H1 (cell line): ENCODE measurements at regions not wholly inside any gene's neighbourhood (a gene's known extent, or its start where the extent isn't known, plus 50 kb on each side); places are given as distances from the start of the nearest gene placed in this dataset.

Experiments used
- CTCF ChIA-PET: fragments of 300-600 bp; sonication (Branson Sonifier 250); formaldehyde crosslinking; loops from one replicate; lab custom pipeline; 2021; ENCODE audit not compliant: partially characterized antibody; lab: Charles Lee
- POLR2A ChIA-PET: fragments of 300-600 bp; sonication (Branson Sonifier 250); formaldehyde crosslinking; loops from one replicate; lab custom pipeline; 2021; ENCODE audit warnings: inconsistent platforms; ENCODE audit not compliant: partially characterized antibody; lab: Charles Lee
- DNase-seq, 2 experiments: peaks; one replicate each; pipeline versions ENCODE4 v3.0.0 to v3.0.0-alpha.2; 2010 to 2022; ENCODE audit warnings: low spot score in 2 of 2, low read depth in 1 of 2, mixed read lengths in 1 of 2
- FAIRE-seq: peaks from 2 replicates; lab custom pipeline; 2011; peaks lifted over from hg19 to GRCh38; lab: Jason Lieb, UNC
- H2AFZ ChIP-seq: 2 replicates; pipeline ENCODE4 v1.8.1; 2012; ENCODE audit warnings: low read length, inconsistent platforms
- H2AK5ac ChIP-seq: 2 replicates; pipeline ENCODE4 v1.6.1; 2013; ENCODE audit warnings: low read depth, low read length
- H2BK120ac ChIP-seq: replicated peaks from 2 replicates; pipeline ENCODE3; 2013; ENCODE audit warnings: low read depth, low read length, inconsistent platforms
- H2BK12ac ChIP-seq: 2 replicates; pipeline ENCODE4 v1.6.1; 2013; ENCODE audit warnings: low read depth, low read length
- H2BK15ac ChIP-seq: 2 replicates; pipeline ENCODE4 v1.6.1; 2013; ENCODE audit warnings: low read length
- H2BK20ac ChIP-seq: 2 replicates; pipeline ENCODE4 v1.6.1; 2013; ENCODE audit warnings: low read length
- H2BK5ac ChIP-seq: 2 replicates; pipeline ENCODE4 v1.6.1; 2013; ENCODE audit warnings: low read depth, low read length
- H3K14ac ChIP-seq: 2 replicates; pipeline ENCODE4 v1.6.1; 2013; ENCODE audit warnings: inconsistent platforms; ENCODE audit not compliant: insufficient read length
- H3K18ac ChIP-seq: 2 replicates; pipeline ENCODE4 v1.6.1; 2013; ENCODE audit warnings: low read length; ENCODE audit errors: extremely low read depth
- H3K23ac ChIP-seq: 2 replicates; pipeline ENCODE4 v1.6.1; 2013; ENCODE audit warnings: inconsistent platforms; ENCODE audit not compliant: insufficient read length
- H3K23me2 ChIP-seq: 2 replicates; pipeline ENCODE4 v1.6.1; 2013; ENCODE audit warnings: low read depth, low read length
- H3K27ac ChIP-seq: 2 replicates; pipeline ENCODE4 v1.6.1; 2011; ENCODE audit warnings: low read depth, low read length, inconsistent platforms
- H3K27me3 ChIP-seq, 4 experiments: replicated peaks in 1 of 4; 1 replicate in 1 of 4; 2 replicates in 3 of 4; pipeline versions ENCODE4 v1.6.1 to v1.8.1; 2011 to 2013; ENCODE audit warnings: low read length in 3 of 4, mild to moderate bottlenecking in 3 of 4, inconsistent platforms in 2 of 4, mixed read lengths in 2 of 4, moderate library complexity in 1 of 4; ENCODE audit not compliant: control insufficient read depth in 3 of 4, insufficient read depth in 3 of 4; ENCODE audit errors: extremely low read depth in 1 of 4
- H3K36me3 ChIP-seq, 4 experiments: 2 replicates each; pipeline versions ENCODE4 v1.6.1 to v1.8.1; 2011 to 2013; ENCODE audit warnings: mild to moderate bottlenecking in 4 of 4, low read length in 3 of 4, moderate library complexity in 2 of 4, control low read depth in 1 of 4, inconsistent platforms in 1 of 4; ENCODE audit not compliant: insufficient read depth in 4 of 4, control insufficient read depth in 2 of 4
- H3K4ac ChIP-seq: replicated peaks from 2 replicates; pipeline ENCODE3; 2013; ENCODE audit warnings: low read length, low read depth, mixed read lengths, inconsistent platforms; ENCODE audit not compliant: insufficient read length
- H3K4me1 ChIP-seq, 4 experiments: replicated peaks in 1 of 4; 1 replicate in 1 of 4; 2 replicates in 3 of 4; pipeline versions ENCODE4 v1.6.1 to v1.8.1; 2011 to 2013; ENCODE audit warnings: low read length in 3 of 4, inconsistent platforms in 2 of 4, mixed read lengths in 1 of 4; ENCODE audit not compliant: insufficient read depth in 4 of 4, control insufficient read depth in 3 of 4
- H3K4me2 ChIP-seq, 2 experiments: 2 replicates each; pipeline versions ENCODE4 v1.6.1 to v1.8.1; 2011 to 2013; ENCODE audit warnings: low read depth in 2 of 2, low read length in 2 of 2, control low read depth in 1 of 2, inconsistent platforms in 1 of 2, mild to moderate bottlenecking in 1 of 2; ENCODE audit not compliant: insufficient read depth in 1 of 2
- H3K4me3 ChIP-seq, 4 experiments: fragments of 200-600, 300-600 bp in 1 of 4; sonication (generic), shearing (Covaris generic), sonication (Bioruptor Twin) in 1 of 4; 2 replicates each; pipeline versions ENCODE4 v1.5.1 to v1.8.1; 2011 to 2016; ENCODE audit warnings: low read length in 4 of 4, low read depth in 3 of 4, control low read depth in 2 of 4, inconsistent platforms in 2 of 4, mild to moderate bottlenecking in 2 of 4, mixed read lengths in 1 of 4, moderate library complexity in 1 of 4; ENCODE audit not compliant: insufficient read depth in 2 of 4; ENCODE audit errors: extremely low read depth in 1 of 4
- H3K56ac ChIP-seq: replicated peaks from 2 replicates; pipeline ENCODE3; 2013; ENCODE audit warnings: low read depth, mild to moderate bottlenecking, mixed read lengths, low read length, inconsistent platforms; ENCODE audit not compliant: insufficient read length
- H3K79me1 ChIP-seq: 2 replicates; pipeline ENCODE4 v1.6.1; 2013; ENCODE audit warnings: low read depth, low read length, control low read depth
- H3K79me2 ChIP-seq, 2 experiments: 2 replicates each; pipeline versions ENCODE4 v1.6.1 to v1.8.1; 2012 to 2013; ENCODE audit warnings: low read length in 2 of 2, mild to moderate bottlenecking in 2 of 2, inconsistent platforms in 1 of 2; ENCODE audit not compliant: insufficient read depth in 2 of 2, control insufficient read depth in 1 of 2
- H3K9ac ChIP-seq, 4 experiments: replicated peaks in 1 of 4; 1 replicate in 1 of 4; 2 replicates in 3 of 4; pipeline versions ENCODE4 v1.6.1 to v1.8.1; 2011 to 2013; ENCODE audit warnings: low read depth in 3 of 4, low read length in 3 of 4, control low read depth in 2 of 4, mild to moderate bottlenecking in 2 of 4, moderate library complexity in 2 of 4, inconsistent platforms in 1 of 4; ENCODE audit errors: extremely low read depth in 1 of 4
- H3K9me3 ChIP-seq, 2 experiments: 2 replicates each; pipeline versions ENCODE4 v1.6.1 to v1.8.1; 2012 to 2013; ENCODE audit warnings: mild to moderate bottlenecking in 2 of 2, moderate library complexity in 2 of 2, control low read depth in 1 of 2, inconsistent platforms in 1 of 2, low read depth in 1 of 2, low read length in 1 of 2, mixed read lengths in 1 of 2; ENCODE audit not compliant: insufficient read depth in 2 of 2
- H4K20me1 ChIP-seq, 2 experiments: replicated peaks in 1 of 2; 2 replicates each; pipeline versions ENCODE3 to v1.8.1; 2011 to 2013; ENCODE audit warnings: inconsistent platforms in 2 of 2, low read length in 2 of 2, mild to moderate bottlenecking in 1 of 2; ENCODE audit not compliant: insufficient read depth in 2 of 2, control insufficient read depth in 1 of 2
- H4K5ac ChIP-seq: 2 replicates; pipeline ENCODE4 v1.6.1; 2013; ENCODE audit warnings: low read length, low read depth, mixed read lengths, inconsistent platforms; ENCODE audit not compliant: insufficient read length
- H4K8ac ChIP-seq: 2 replicates; pipeline ENCODE4 v1.8.0; 2013; ENCODE audit warnings: mild to moderate bottlenecking, moderate library complexity, low read length, inconsistent platforms; ENCODE audit not compliant: insufficient read depth; ENCODE audit errors: extremely low read depth
- H4K91ac ChIP-seq: replicated peaks from 2 replicates; pipeline ENCODE3; 2013; ENCODE audit warnings: low read length, mixed read lengths, inconsistent platforms; ENCODE audit not compliant: insufficient read length
- BCL11A ChIP-seq, 2 experiments: IDR thresholded peaks; one replicate each; pipeline ENCODE4 v1.6.1; 2011; ENCODE audit warnings: low read depth in 2 of 2, low read length in 2 of 2, mild to moderate bottlenecking in 2 of 2
- CBX5 ChIP-seq: fragments of 300-800, 300-1000 bp; sonication (generic); IDR thresholded peaks from 2 replicates; pipeline ENCODE4 v1.7.1; 2016; ENCODE audit warnings: antibody characterized with exemption, low read length, low read depth
- CEBPB ChIP-seq: IDR thresholded peaks from 2 replicates; pipeline ENCODE4 v1.6.1; 2012; ENCODE audit warnings: low read depth, low read length
- CHD2 ChIP-seq: IDR thresholded peaks from 2 replicates; pipeline ENCODE4 v1.6.1; 2012; ENCODE audit warnings: low read length, improper control_type of control experiment
- FOSL1 ChIP-seq: IDR thresholded peaks from 2 replicates; pipeline ENCODE4 v1.6.1; 2011; ENCODE audit warnings: mild to moderate bottlenecking, low read depth, low read length, moderate library complexity; ENCODE audit not compliant: insufficient read depth
- GTF2F1 ChIP-seq: IDR thresholded peaks from 2 replicates; pipeline ENCODE4 v1.6.1; 2012; ENCODE audit warnings: low read depth, low read length, improper control_type of control experiment, borderline replicate concordance
- JUN ChIP-seq: IDR thresholded peaks from 2 replicates; pipeline ENCODE4 v1.6.1; 2011; ENCODE audit warnings: low read depth, mild to moderate bottlenecking, improper control_type of control experiment, low read length
- KDM4A ChIP-seq: IDR thresholded peaks from one replicate; pipeline ENCODE4 v1.7.1; 2012; ENCODE audit warnings: low read depth, mild to moderate bottlenecking, moderate library complexity, low read length, inconsistent platforms; ENCODE audit not compliant: severe bottlenecking
- SAP30 ChIP-seq: fragments of 300-600 bp; sonication (generic); IDR thresholded peaks from 2 replicates; pipeline ENCODE4 v1.7.1; 2012; ENCODE audit warnings: low read length, moderate library complexity, mild to moderate bottlenecking, inconsistent platforms; ENCODE audit not compliant: insufficient read depth, insufficient replicate concordance
- SIN3A ChIP-seq, 2 experiments: IDR thresholded peaks in 1 of 2; conservative IDR thresholded peaks in 1 of 2; 2 replicates each; pipeline ENCODE4 v1.6.1; 2011 to 2012; ENCODE audit warnings: low read length in 2 of 2, improper control_type of control experiment in 1 of 2, low read depth in 1 of 2, mild to moderate bottlenecking in 1 of 2
- SIRT6 ChIP-seq: IDR thresholded peaks from one replicate; pipeline ENCODE4 v1.7.1; 2012; ENCODE audit warnings: low read length, inconsistent platforms
- SUZ12 ChIP-seq: fragments of 200-600 bp; sonication (generic); IDR thresholded peaks from 2 replicates; pipeline ENCODE4 v1.6.1; 2012; ENCODE audit warnings: mild to moderate bottlenecking, inconsistent platforms, low read length, moderate library complexity, mixed read lengths
- TAF7 ChIP-seq: optimal IDR thresholded peaks from 2 replicates; pipeline ENCODE3; 2011; ENCODE audit warnings: low read depth, mild to moderate bottlenecking, inconsistent platforms, low read length, moderate library complexity, borderline replicate concordance
- WGBS, 2 experiments: shearing (Covaris generic) in 1 of 2; methylation state at CpG; one replicate each; pipeline versions ENCODE4 v1.1.6 to v1.1.7; 2013 to 2015; ENCODE audit warnings: low lambda C conversion rate in 2 of 2, mixed read lengths in 2 of 2, inconsistent platforms in 1 of 2, low coverage in 1 of 2, missing lambda C conversion rate in 1 of 2; ENCODE audit not compliant: insufficient replicate concordance in 2 of 2, insufficient coverage in 1 of 2, insufficient read length in 1 of 2; ENCODE audit errors: extremely low coverage in 1 of 2, missing lambda C conversion rate in 1 of 2; 5-methylcytosine and 5-hydroxymethylcytosine counted together
- TF ChIP-seq, protein P1 (sequence below): IDR thresholded peaks from 2 replicates; pipeline ENCODE4 v1.6.1; 2012; ENCODE audit warnings: inconsistent platforms

DNA sequence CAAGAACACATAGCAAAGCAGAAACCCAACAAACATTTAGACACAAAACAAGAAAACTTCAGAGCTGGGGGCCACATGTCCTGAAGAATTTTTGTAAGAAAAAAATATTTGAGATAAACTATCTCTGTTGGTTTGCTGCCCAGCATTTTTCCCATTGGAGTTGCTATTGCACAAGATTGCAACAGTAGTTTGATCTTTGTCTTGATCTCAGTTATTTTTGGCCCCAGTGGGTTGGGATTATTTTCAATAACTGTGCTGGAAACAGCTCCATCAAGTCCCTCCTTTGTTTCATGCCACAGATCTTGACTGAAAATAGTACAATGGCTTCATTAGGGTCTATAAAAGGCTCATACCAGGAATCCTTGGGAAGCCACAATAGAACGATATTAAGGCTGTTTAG is 103.8 kb upstream of the RAI2 start:
- H3K36me3 ChIP-seq, result no peaks in the 10 kb centered on the region
- H2BK120ac ChIP-seq, result no peak overlapping the region
- FAIRE-seq (no peak), DNase-seq (no peak)
- no peak overlapping the region for H3K18ac ChIP-seq
- no peak overlapping the region for H2BK5ac ChIP-seq
- H2BK15ac ChIP-seq, result no peak overlapping the region
- no peak overlapping the region for H3K4ac ChIP-seq
- no peak overlapping the region for H4K8ac ChIP-seq
- no peak overlapping the region for H2BK20ac ChIP-seq
- 100% methylated on average over 1 of the region's 1 CpG; no CpG with 5 or more reads in 1 of the 2 experiments for WGBS, 2 experiments
- H3K79me2 ChIP-seq, result no peaks in the 10 kb centered on the region
- H3K4me1 ChIP-seq, result peaks cover 0 to 5% (median 2%) of the 10 kb centered on the region in 4 experiments; a peak in 3 of 7 replicates
- TF ChIP-seq, protein P1, sequence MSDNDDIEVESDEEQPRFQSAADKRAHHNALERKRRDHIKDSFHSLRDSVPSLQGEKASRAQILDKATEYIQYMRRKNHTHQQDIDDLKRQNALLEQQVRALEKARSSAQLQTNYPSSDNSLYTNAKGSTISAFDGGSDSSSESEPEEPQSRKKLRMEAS, result no peak
- TF ChIP-seq BCL11A (IDR thresholded peaks at IDR 0.05; ENCODE audit: low read depth in 2 of 2, low read length in 2 of 2) (no peak), SUZ12 (no peak), TAF7 (no peak), GTF2F1 (no peak), SIN3A (conservative IDR thresholded peaks at IDR 0.05 in 1 of 2, IDR thresholded peaks at IDR 0.05 in 1 of 2; ENCODE audit: low read depth in 1 of 2, low read length in 2 of 2) (no peak), KDM4A (no peak), JUN (no peak), CHD2 (no peak), FOSL1 (no peak), SAP30 (no peak), CEBPB (no peak), CBX5 (no peak), SIRT6 (no peak)
- H3K9me3 ChIP-seq, result no peaks in the 10 kb centered on the region
- no peak overlapping the region for H3K56ac ChIP-seq
- no peak overlapping the region for H4K91ac ChIP-seq
- H3K9ac ChIP-seq, result no peak overlapping the region
- ChIA-PET POLR2A (no interaction called here), CTCF (interaction anchor here (0.6 kb wide), 1 partner anchor 1375 kb away, joined by 4 read pairs; no protein-coding TSS in a partner anchor)
- no peak overlapping the region for H3K4me3 ChIP-seq
- no peak overlapping the region for H3K27ac ChIP-seq
- no peaks in the 10 kb centered on the region for H3K79me1 ChIP-seq
- no peak overlapping the region for H4K5ac ChIP-seq
- H3K4me2 ChIP-seq, result no peak overlapping the region
- no peak overlapping the region for H2BK12ac ChIP-seq
- no peak overlapping the region for H2AK5ac ChIP-seq
- no peaks in the 10 kb centered on the region for H3K27me3 ChIP-seq
- no peaks in the 10 kb centered on the region for H4K20me1 ChIP-seq
- H3K23ac ChIP-seq, result no peak overlapping the region
- no peak overlapping the region for H3K14ac ChIP-seq
- no peak overlapping the region for H2AFZ ChIP-seq
- H3K23me2 ChIP-seq, result no peaks in the 10 kb centered on the region
